22Rv1 (cell line): ENCODE measurements at regions not wholly inside any gene's neighbourhood (a gene's known extent, or its start where the extent isn't known, plus 50 kb on each side); places are given as distances from the start of the nearest gene placed in this dataset.

Experiments used
- ZFX ChIP-seq: fragments of 450-650 bp; IDR thresholded peaks from 2 replicates; pipeline ENCODE4 v1.6.1; 2017; ENCODE audit warnings: antibody characterized with exemption, borderline replicate concordance
- TF ChIP-seq, protein P1 (sequence below): fragments of 450-650 bp; IDR thresholded peaks from 2 replicates; pipeline ENCODE4 v1.5.1; 2017; ENCODE audit warnings: mild to moderate bottlenecking

DNA sequence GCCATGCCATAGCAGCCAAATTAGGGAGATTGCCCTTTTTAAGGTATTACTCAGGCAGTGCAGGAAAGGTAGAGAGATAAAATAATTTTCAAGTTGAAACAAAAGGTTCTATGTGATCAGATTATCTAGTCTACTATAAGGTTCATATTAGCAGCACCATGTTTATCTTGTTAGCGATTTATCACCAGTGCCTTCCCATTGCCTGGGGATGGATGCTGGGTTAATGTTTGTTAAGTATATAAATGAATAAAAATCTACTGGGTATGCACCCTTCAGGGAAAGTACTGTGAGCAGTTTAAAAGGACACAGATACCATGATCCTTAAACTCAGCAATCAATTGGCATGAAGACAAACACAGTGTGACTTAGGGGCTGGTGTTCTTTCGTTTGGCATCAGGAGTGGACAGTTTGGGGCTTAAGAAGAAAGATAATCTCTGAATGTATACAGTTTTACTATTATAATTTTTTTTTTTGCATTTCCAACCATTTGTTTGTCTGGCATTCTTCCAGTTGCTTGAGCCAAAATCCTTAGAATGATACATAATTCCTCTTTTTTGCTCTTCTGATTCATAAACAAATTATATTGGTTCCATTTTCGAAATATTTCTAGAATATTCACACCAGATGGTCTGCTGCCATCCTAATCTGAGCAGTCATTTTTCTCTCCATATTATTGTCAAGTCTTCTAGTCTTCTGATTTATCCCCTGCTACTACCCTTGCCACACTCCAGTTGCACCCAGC, 512.8 kb upstream of the SLC8A1 start:
- TF ChIP-seq, protein P1, sequence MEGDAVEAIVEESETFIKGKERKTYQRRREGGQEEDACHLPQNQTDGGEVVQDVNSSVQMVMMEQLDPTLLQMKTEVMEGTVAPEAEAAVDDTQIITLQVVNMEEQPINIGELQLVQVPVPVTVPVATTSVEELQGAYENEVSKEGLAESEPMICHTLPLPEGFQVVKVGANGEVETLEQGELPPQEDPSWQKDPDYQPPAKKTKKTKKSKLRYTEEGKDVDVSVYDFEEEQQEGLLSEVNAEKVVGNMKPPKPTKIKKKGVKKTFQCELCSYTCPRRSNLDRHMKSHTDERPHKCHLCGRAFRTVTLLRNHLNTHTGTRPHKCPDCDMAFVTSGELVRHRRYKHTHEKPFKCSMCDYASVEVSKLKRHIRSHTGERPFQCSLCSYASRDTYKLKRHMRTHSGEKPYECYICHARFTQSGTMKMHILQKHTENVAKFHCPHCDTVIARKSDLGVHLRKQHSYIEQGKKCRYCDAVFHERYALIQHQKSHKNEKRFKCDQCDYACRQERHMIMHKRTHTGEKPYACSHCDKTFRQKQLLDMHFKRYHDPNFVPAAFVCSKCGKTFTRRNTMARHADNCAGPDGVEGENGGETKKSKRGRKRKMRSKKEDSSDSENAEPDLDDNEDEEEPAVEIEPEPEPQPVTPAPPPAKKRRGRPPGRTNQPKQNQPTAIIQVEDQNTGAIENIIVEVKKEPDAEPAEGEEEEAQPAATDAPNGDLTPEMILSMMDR: no peak
- no peak for TF ChIP-seq ZFX
